ENCODE measurements at regions not wholly inside any gene's neighbourhood (a gene's known extent, or its start where the extent isn't known, plus 50 kb on each side); places are given as distances from the start of the nearest gene placed in this dataset.

DNA sequence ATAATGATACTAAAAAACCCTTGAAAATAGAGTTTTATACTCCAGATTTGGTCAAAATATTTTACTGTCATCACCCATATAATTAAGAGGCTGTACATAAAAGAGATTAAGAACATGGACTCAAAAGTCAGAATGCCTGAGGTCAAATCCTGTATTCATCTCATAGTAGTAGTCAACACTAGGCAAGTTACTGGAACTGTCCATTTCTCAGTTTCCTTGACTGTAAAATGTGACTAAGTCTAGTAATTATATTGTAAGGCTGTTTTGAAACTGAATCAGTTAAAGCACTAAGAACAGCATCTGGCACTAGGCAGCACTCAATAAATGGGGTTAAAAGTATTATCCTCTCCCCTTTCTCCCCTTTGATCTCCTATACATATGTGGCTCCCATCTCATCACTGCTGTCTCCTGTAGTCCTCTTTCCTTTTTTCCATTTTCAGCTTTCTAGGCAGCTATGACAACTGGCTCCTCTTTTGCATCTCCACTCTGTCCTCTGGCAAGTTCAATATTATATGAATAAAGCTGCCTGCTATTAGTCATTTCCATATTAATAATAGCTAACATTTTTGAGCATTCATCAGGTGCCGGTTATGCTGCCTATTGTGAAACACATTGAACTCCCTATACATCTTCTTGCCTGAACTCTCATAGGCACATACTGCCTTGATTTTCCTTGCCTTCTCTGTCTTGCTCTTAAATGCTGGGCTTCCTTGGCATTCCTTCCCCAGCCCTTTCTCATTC is 185.8 kb upstream of the NREP start:
- H3K4me3 ChIP-seq (ENCODE audit: low read depth, low read length): no peak overlapping the region
- H3K4me1 ChIP-seq (ENCODE audit: control insufficient read depth, insufficient read depth, low read length): no peaks in the 10 kb centered on the region
- no peaks in the 10 kb centered on the region for H3K36me3 ChIP-seq (ENCODE audit: control insufficient read depth, insufficient read depth, low read length)
- H3K27ac ChIP-seq (ENCODE audit: low read depth, low read length): no peak overlapping the region
- no peaks in the 10 kb centered on the region for H3K9me3 ChIP-seq (ENCODE audit: control insufficient read depth, insufficient read depth, low read depth, low read length)
- H3K27me3 ChIP-seq (ENCODE audit: control insufficient read depth, insufficient read depth, low read length): no peaks in the 10 kb centered on the region
- no peak overlapping the region for H3K9ac ChIP-seq (ENCODE audit: low read length)

DNA sequence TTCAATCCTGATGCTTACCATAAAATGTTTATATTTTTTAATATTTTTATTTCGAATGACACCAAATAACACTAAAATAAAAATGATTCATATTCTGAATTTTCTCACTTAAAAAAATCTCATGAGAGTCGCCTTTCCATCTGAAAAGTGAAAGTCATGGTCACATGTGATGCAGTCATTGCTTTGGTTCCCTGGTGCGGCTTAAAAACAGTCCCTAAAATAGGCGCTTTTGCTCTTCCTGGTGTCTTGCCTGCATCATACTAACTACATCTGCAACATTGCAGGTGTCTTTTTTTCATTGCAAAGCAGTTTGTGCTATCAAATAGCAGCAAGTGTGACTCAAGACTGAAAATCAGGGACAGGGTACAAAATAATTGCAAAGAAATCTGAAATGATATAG is 185.2 kb upstream of the NREP start:
- Histone ChIP-seq H3K9me3 (ENCODE audit: control insufficient read depth, insufficient read depth, low read depth, low read length) (no peaks in the 10 kb centered on the region), H3K9ac (ENCODE audit: low read length) (no peak overlapping the region), H3K4me3 (ENCODE audit: low read depth, low read length) (no peak overlapping the region), H3K27me3 (ENCODE audit: control insufficient read depth, insufficient read depth, low read length) (no peaks in the 10 kb centered on the region), H3K36me3 (ENCODE audit: control insufficient read depth, insufficient read depth, low read length) (no peaks in the 10 kb centered on the region), H3K27ac (ENCODE audit: low read depth, low read length) (no peak overlapping the region), H3K4me1 (ENCODE audit: control insufficient read depth, insufficient read depth, low read length) (no peaks in the 10 kb centered on the region)

DNA sequence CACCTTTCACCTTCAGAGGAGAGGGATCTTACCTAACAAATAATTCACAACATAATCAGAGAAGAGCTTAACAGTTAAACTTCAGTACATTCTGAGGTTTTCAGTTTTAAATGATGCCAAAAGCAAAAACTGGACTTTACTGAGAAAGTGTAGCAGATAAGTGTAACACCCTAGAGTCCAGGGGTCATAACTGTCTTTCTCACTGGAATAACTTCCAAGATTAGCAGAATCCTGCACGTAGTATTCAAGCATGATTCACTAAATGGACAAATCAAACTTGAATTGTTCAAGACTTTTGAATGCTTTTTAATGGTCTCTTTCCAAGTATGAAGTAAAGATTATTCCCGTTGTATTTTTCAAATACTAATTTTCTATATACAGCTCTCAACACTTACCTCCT is 180.1 kb upstream of the NREP start:
- Histone ChIP-seq H3K36me3 (ENCODE audit: control insufficient read depth, insufficient read depth, low read length) (no peaks in the 10 kb centered on the region), H3K27ac (ENCODE audit: low read depth, low read length) (no peak overlapping the region), H3K27me3 (ENCODE audit: control insufficient read depth, insufficient read depth, low read length) (no peaks in the 10 kb centered on the region), H3K9ac (ENCODE audit: low read length) (no peak overlapping the region), H3K9me3 (ENCODE audit: control insufficient read depth, insufficient read depth, low read depth, low read length) (no peaks in the 10 kb centered on the region), H3K4me1 (ENCODE audit: control insufficient read depth, insufficient read depth, low read length) (peaks cover 4% of the 10 kb centered on the region; the same call in 1 of the 2 replicates), H3K4me3 (ENCODE audit: low read depth, low read length) (no peak overlapping the region)

DNA sequence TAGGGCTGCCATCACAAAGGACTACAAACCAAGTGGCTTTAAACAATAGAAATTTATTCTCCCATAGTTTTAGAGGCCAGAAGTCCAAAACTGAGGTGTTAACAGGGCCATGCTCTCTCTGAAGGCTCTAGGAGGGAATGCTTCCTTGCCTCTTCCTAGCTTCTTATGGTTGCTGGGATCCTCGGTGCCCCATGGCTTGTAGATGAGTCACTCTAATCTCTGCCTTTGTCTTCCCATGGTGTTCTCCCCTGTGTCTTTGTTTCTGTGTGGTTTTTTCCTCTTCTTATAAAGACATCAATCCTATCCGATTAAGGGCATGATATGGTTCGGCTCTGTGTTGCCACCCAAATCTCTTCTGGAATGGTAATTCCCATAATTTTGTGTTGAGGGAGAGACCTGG is 178.8 kb upstream of the NREP start:
- H3K4me1 ChIP-seq (ENCODE audit: control insufficient read depth, insufficient read depth, low read length): peaks cover 4% of the 10 kb centered on the region; the same call in 1 of the 2 replicates
- H3K27ac ChIP-seq (ENCODE audit: low read depth, low read length): no peak overlapping the region

GRCh38 chr5:111935009-111935408 is 178.0 kb upstream of the NREP start:
- Histone ChIP-seq H3K27ac (ENCODE audit: low read depth, low read length) (no peak overlapping the region), H3K9me3 (ENCODE audit: control insufficient read depth, insufficient read depth, low read depth, low read length) (no peaks in the 10 kb centered on the region), H3K4me1 (ENCODE audit: control insufficient read depth, insufficient read depth, low read length) (peaks cover 4% of the 10 kb centered on the region; the same call in 1 of the 2 replicates), H3K27me3 (ENCODE audit: control insufficient read depth, insufficient read depth, low read length) (no peaks in the 10 kb centered on the region), H3K4me3 (ENCODE audit: low read depth, low read length) (no peak overlapping the region), H3K36me3 (ENCODE audit: control insufficient read depth, insufficient read depth, low read length) (no peaks in the 10 kb centered on the region), H3K9ac (ENCODE audit: low read length) (no peak overlapping the region)

More for the DNA sequence above, 178.8 kb upstream of the NREP start:
- no peaks in the 10 kb centered on the region for H3K9me3 ChIP-seq (ENCODE audit: control insufficient read depth, insufficient read depth, low read depth, low read length)
- no peaks in the 10 kb centered on the region for H3K36me3 ChIP-seq (ENCODE audit: control insufficient read depth, insufficient read depth, low read length)
- H3K27me3 ChIP-seq (ENCODE audit: control insufficient read depth, insufficient read depth, low read length): no peaks in the 10 kb centered on the region
- no peak overlapping the region for H3K9ac ChIP-seq (ENCODE audit: low read length)
- H3K4me3 ChIP-seq (ENCODE audit: low read depth, low read length): no peak overlapping the region

DNA sequence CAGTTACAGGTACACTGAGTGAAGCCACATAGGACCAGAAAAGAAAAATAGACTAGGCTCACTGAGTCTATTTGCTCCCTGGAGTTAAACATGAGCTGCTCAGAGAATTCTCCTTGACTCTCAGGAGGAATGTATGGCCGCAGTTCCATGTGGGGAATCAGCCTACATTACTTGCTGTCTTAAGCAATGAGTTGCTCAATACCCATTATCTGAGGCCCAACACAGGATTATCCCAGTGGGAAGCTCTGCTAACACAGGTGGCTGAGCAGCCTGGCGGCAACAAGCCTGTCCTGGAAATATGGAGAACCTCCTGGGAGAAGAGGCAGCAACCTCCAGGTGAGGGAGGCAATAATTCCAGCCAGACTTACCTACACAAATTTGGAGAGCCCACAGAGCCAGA is 177.5 kb upstream of the NREP start:
- no peak overlapping the region for H3K27ac ChIP-seq (ENCODE audit: low read depth, low read length)
- no peaks in the 10 kb centered on the region for H3K9me3 ChIP-seq (ENCODE audit: control insufficient read depth, insufficient read depth, low read depth, low read length)
- peaks cover 4% of the 10 kb centered on the region; the same call in 1 of the 2 replicates for H3K4me1 ChIP-seq (ENCODE audit: control insufficient read depth, insufficient read depth, low read length)
- H3K36me3 ChIP-seq (ENCODE audit: control insufficient read depth, insufficient read depth, low read length): no peaks in the 10 kb centered on the region
- H3K4me3 ChIP-seq (ENCODE audit: low read depth, low read length): no peak overlapping the region
- H3K27me3 ChIP-seq (ENCODE audit: control insufficient read depth, insufficient read depth, low read length): no peaks in the 10 kb centered on the region
- H3K9ac ChIP-seq (ENCODE audit: low read length): no peak overlapping the region

GRCh38 chr5:111933086-111933485 is 176.1 kb upstream of the NREP start:
- no peak overlapping the region for H3K27ac ChIP-seq (ENCODE audit: low read depth, low read length)
- no peaks in the 10 kb centered on the region for H3K36me3 ChIP-seq (ENCODE audit: control insufficient read depth, insufficient read depth, low read length)
- no peak overlapping the region for H3K4me3 ChIP-seq (ENCODE audit: low read depth, low read length)
- peaks cover 4% of the 10 kb centered on the region; the same call in 1 of the 2 replicates for H3K4me1 ChIP-seq (ENCODE audit: control insufficient read depth, insufficient read depth, low read length)
- no peaks in the 10 kb centered on the region for H3K9me3 ChIP-seq (ENCODE audit: control insufficient read depth, insufficient read depth, low read depth, low read length)
- no peak overlapping the region for H3K9ac ChIP-seq (ENCODE audit: low read length)
- H3K27me3 ChIP-seq (ENCODE audit: control insufficient read depth, insufficient read depth, low read length): no peaks in the 10 kb centered on the region

DNA sequence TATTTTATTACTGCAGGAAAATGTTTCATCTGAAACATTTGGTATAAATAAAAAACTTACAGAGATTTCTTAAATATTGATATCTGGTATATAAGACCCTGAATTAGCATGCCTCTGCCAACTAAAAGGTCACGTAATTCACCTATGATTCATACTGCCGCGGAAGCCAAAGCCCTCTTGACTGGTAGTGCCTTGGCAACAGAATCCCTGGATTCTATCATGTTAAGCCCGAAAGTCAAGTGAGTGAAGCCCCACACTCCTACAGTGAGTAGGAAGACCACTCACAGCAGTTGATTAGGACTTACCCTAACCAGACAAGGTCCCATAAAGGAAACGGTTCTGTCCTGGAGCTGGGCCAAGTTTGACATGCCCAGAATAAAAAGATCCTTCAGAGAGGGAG is 175.6 kb upstream of the NREP start:
- H3K27me3 ChIP-seq (ENCODE audit: control insufficient read depth, insufficient read depth, low read length): no peaks in the 10 kb centered on the region
- H3K27ac ChIP-seq (ENCODE audit: low read depth, low read length): no peak overlapping the region
- peaks cover 4% of the 10 kb centered on the region; the same call in 1 of the 2 replicates for H3K4me1 ChIP-seq (ENCODE audit: control insufficient read depth, insufficient read depth, low read length)

DNA sequence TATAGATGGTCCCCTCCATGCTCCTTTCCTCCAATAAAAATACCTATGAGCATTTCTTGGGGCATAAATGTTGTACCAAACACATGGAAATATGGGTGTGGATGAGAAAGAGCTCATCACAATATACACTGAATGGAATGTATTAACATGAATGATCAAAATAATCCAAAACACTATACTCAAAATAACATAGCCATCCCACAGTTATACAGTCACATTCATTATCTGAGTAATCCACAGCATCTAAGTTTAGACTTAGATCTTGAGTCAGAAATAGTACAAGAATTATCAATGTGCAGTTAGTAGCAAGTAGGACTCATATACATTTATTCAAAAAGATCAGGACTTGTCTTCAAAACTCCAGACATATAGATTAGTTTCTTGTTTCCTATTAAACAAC is 175.2 kb upstream of the NREP start:
- no peaks in the 10 kb centered on the region for H3K27me3 ChIP-seq (ENCODE audit: control insufficient read depth, insufficient read depth, low read length)
- H3K9me3 ChIP-seq (ENCODE audit: control insufficient read depth, insufficient read depth, low read depth, low read length): no peaks in the 10 kb centered on the region
- H3K4me3 ChIP-seq (ENCODE audit: low read depth, low read length): no peak overlapping the region
- H3K4me1 ChIP-seq (ENCODE audit: control insufficient read depth, insufficient read depth, low read length): peaks cover 4% of the 10 kb centered on the region; the same call in 1 of the 2 replicates
- H3K27ac ChIP-seq (ENCODE audit: low read depth, low read length): no peak overlapping the region
- H3K9ac ChIP-seq (ENCODE audit: low read length): no peak overlapping the region
- no peaks in the 10 kb centered on the region for H3K36me3 ChIP-seq (ENCODE audit: control insufficient read depth, insufficient read depth, low read length)

More for the DNA sequence above, 175.6 kb upstream of the NREP start:
- Histone ChIP-seq H3K9me3 (ENCODE audit: control insufficient read depth, insufficient read depth, low read depth, low read length) (no peaks in the 10 kb centered on the region), H3K9ac (ENCODE audit: low read length) (no peak overlapping the region), H3K36me3 (ENCODE audit: control insufficient read depth, insufficient read depth, low read length) (no peaks in the 10 kb centered on the region), H3K4me3 (ENCODE audit: low read depth, low read length) (no peak overlapping the region)

GRCh38 chr5:111931655-111932054 is 174.7 kb upstream of the NREP start:
- no peak overlapping the region for H3K9ac ChIP-seq (ENCODE audit: low read length)
- H3K4me1 ChIP-seq (ENCODE audit: control insufficient read depth, insufficient read depth, low read length): peaks cover 4% of the 10 kb centered on the region; the same call in 1 of the 2 replicates
- no peaks in the 10 kb centered on the region for H3K9me3 ChIP-seq (ENCODE audit: control insufficient read depth, insufficient read depth, low read depth, low read length)

DNA sequence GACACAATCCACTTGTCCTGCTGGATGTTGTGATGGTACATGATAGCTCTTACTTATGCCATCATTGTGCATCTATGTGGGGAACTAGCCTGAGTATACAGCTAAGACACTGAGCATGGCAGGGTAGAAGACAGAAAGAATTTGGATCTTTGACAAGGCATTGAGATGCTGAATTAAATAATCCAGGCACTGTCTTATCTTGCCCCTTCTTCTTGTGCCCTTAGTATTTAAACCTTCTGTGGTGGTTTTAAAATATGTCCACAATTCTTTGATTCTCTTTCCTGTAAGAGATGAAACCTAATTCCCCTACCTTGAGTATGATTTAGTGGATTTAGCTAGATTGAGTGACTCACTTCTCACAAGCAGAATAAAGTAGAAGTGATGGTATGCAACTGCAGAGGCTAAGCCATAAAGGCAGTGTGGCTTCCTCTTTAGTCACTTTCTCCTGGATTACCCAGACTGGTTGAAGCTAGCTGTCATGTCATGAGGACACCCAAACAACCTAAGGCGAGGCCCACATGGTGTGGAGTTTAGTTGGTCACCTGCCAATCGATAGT is 174.0 kb upstream of the NREP start:
- no peaks in the 10 kb centered on the region for H3K9me3 ChIP-seq (ENCODE audit: control insufficient read depth, insufficient read depth, low read depth, low read length)
- no peak overlapping the region for H3K9ac ChIP-seq (ENCODE audit: low read length)
- H3K4me1 ChIP-seq (ENCODE audit: control insufficient read depth, insufficient read depth, low read length): peaks cover 4% of the 10 kb centered on the region; the same call in 1 of the 2 replicates
- H3K27ac ChIP-seq (ENCODE audit: low read depth, low read length): no peak overlapping the region
- H3K36me3 ChIP-seq (ENCODE audit: control insufficient read depth, insufficient read depth, low read length): no peaks in the 10 kb centered on the region
- H3K27me3 ChIP-seq (ENCODE audit: control insufficient read depth, insufficient read depth, low read length): no peaks in the 10 kb centered on the region
- H3K4me3 ChIP-seq (ENCODE audit: low read depth, low read length): no peak overlapping the region

More at GRCh38 chr5:111931655-111932054, 174.7 kb upstream of the NREP start:
- no peak overlapping the region for H3K27ac ChIP-seq (ENCODE audit: low read depth, low read length)
- H3K36me3 ChIP-seq (ENCODE audit: control insufficient read depth, insufficient read depth, low read length): no peaks in the 10 kb centered on the region
- H3K27me3 ChIP-seq (ENCODE audit: control insufficient read depth, insufficient read depth, low read length): no peaks in the 10 kb centered on the region
- H3K4me3 ChIP-seq (ENCODE audit: low read depth, low read length): no peak overlapping the region
